GM21737 (cell line): ENCODE measurements at regions not wholly inside any gene's neighbourhood (a gene's known extent, or its start where the extent isn't known, plus 50 kb on each side); places are given as distances from the start of the nearest gene placed in this dataset.

Source experiments
- ATAC-seq: cut with Tn5 transposase; IDR thresholded peaks from one replicate; pipeline ENCODE4 v1.9.1; 2021; ENCODE audit warnings: mild to moderate bottlenecking, moderate library complexity; ENCODE audit not compliant: unreplicated experiment

- ATAC-seq, result no peak
Observed at GRCh38 chr5:68475476-68475983, 260.0 kb downstream of the PIK3R1 start.

GRCh38 chr5:68476854-68477253 lies 261.3 kb downstream of the PIK3R1 start:
- no peak for ATAC-seq

GRCh38 chr5:68478301-68479095 lies 262.9 kb downstream of the PIK3R1 start:
- ATAC-seq, result no peak

- no peak for ATAC-seq
Observed at GRCh38 chr5:68479524-68479923, 264.0 kb downstream of the PIK3R1 start.

- ATAC-seq, result no peak
Observed at GRCh38 chr5:68480335-68480940, 264.9 kb downstream of the PIK3R1 start.

GRCh38 chr5:68482199-68482598 lies 266.6 kb downstream of the PIK3R1 start:
- ATAC-seq, result no peak

GRCh38 chr5:68484307-68485068 lies 268.9 kb downstream of the PIK3R1 start:
- ATAC-seq, result no peak

- ATAC-seq, result no peak
Observed at GRCh38 chr5:68489556-68489955, 274.0 kb downstream of the PIK3R1 start.

GRCh38 chr5:68490406-68490805 lies 274.9 kb downstream of the PIK3R1 start:
- ATAC-seq, result no peak

- no peak for ATAC-seq
Observed at GRCh38 chr5:68494771-68495170, 279.2 kb downstream of the PIK3R1 start.

GRCh38 chr5:68499987-68500386 lies 284.4 kb downstream of the PIK3R1 start:
- ATAC-seq, result no peak

- ATAC-seq, result no peak
Observed at GRCh38 chr5:68500813-68501212, 285.3 kb downstream of the PIK3R1 start.

- ATAC-seq, result no peak
Observed at GRCh38 chr5:68502531-68502930, 287.0 kb downstream of the PIK3R1 start.

- no peak for ATAC-seq
Observed at GRCh38 chr5:68504306-68504705, 288.8 kb downstream of the PIK3R1 start.

- no peak for ATAC-seq
Observed at GRCh38 chr5:68505917-68506860, 290.6 kb downstream of the PIK3R1 start.

GRCh38 chr5:68515514-68515913 lies 300.0 kb downstream of the PIK3R1 start:
- no peak for ATAC-seq

- ATAC-seq, result no peak
Observed at GRCh38 chr5:68518286-68518685, 302.7 kb downstream of the PIK3R1 start.

- no peak for ATAC-seq
Observed at GRCh38 chr5:68519143-68519542, 303.6 kb downstream of the PIK3R1 start.

GRCh38 chr5:68521776-68522175 lies 306.2 kb downstream of the PIK3R1 start:
- ATAC-seq, result no peak

GRCh38 chr5:68522863-68523262 lies 307.3 kb downstream of the PIK3R1 start:
- ATAC-seq, result no peak
